GM12878 (cell line): ENCODE measurements at regions not wholly inside any gene's neighbourhood (a gene's known extent, or its start where the extent isn't known, plus 50 kb on each side); places are given as distances from the start of the nearest gene placed in this dataset.

Experiments
- ATAC-seq: fragments of 200-7000 bp; cut with Tn5 transposase; 3 replicates; pipeline ENCODE4 v1.9.1; 2020; ENCODE audit warnings: mild to moderate bottlenecking, moderate library complexity
- BruUV-seq: library from RNA; stranded (reverse); fragments of 400-500 nt; replicated peaks from 2 replicates; lab custom pipeline; 2021; lab: Mats Ljungman, UMichigan
- CTCF ChIA-PET: fragments of 300-600 bp; sonication (Branson Sonifier 250); formaldehyde crosslinking; extraction: SDS; loops from one replicate; lab custom pipeline; 2021; ENCODE audit warnings: inconsistent platforms; lab: Yijun Ruan, JAX
- POLR2A ChIA-PET: fragments of 350-600 bp; formaldehyde crosslinking; extraction: SDS; loops from one replicate; lab custom pipeline; 2021; ENCODE audit warnings: inconsistent platforms; lab: Charles Lee
- RAD21 ChIA-PET: fragments of 300-600 bp; sonication (Branson Sonifier 250); formaldehyde crosslinking; loops from one replicate; lab custom pipeline; 2023; ENCODE audit warnings: antibody characterized with exemption; ENCODE audit not compliant: unreplicated experiment; lab: Charles Lee
- SMC1A ChIA-PET: fragments of 300-600 bp; sonication (Branson Sonifier 250); formaldehyde crosslinking; loops from one replicate; lab custom pipeline; 2023; ENCODE audit not compliant: unreplicated experiment, uncharacterized antibody; lab: Charles Lee
- DNase-seq: peaks from one replicate; pipeline ENCODE4 v3.0.0-alpha.2; 2011; ENCODE audit warnings: low read depth, low spot score
- FAIRE-seq: peaks from 3 replicates; lab custom pipeline; 2011; peaks lifted over from hg19 to GRCh38; lab: Jason Lieb, UNC
- H2AFZ ChIP-seq: 2 replicates; pipeline ENCODE4 v1.6.0; 2011; ENCODE audit warnings: low read depth, low read length, control low read depth; ENCODE audit not compliant: control insufficient read depth
- H3K27ac ChIP-seq: 2 replicates; pipeline ENCODE4 v1.5.1; 2011; ENCODE audit warnings: control low read depth; ENCODE audit not compliant: control insufficient read depth, insufficient read depth
- H3K27me3 ChIP-seq, 2 experiments: replicated peaks in 1 of 2; 2 replicates each; pipeline versions ENCODE4 v1.6.0 to v1.6.1; 2011; ENCODE audit warnings: low read length in 1 of 2; ENCODE audit not compliant: control insufficient read depth in 2 of 2, insufficient read depth in 2 of 2
- H3K36me3 ChIP-seq, 2 experiments: 2 replicates each; pipeline ENCODE4 v1.5.1; 2011; ENCODE audit warnings: low read length in 1 of 2; ENCODE audit not compliant: control insufficient read depth in 2 of 2, insufficient read depth in 2 of 2
- H3K4me1 ChIP-seq: 2 replicates; pipeline ENCODE4 v1.6.1; 2011; ENCODE audit warnings: mild to moderate bottlenecking, low read length, moderate library complexity, mixed read lengths; ENCODE audit not compliant: control insufficient read depth, insufficient read depth
- H3K4me2 ChIP-seq: 2 replicates; pipeline ENCODE4 v1.6.0; 2011; ENCODE audit warnings: control low read depth; ENCODE audit not compliant: control insufficient read depth, insufficient read depth
- H3K4me3 ChIP-seq: fragments of 200-600 bp; sonication (generic); 2 replicates; pipeline ENCODE4 v1.5.1; 2016
- H3K79me2 ChIP-seq: 2 replicates; pipeline ENCODE4 v1.6.0; 2011; ENCODE audit warnings: low read length; ENCODE audit not compliant: control insufficient read depth, insufficient read depth
- H3K9ac ChIP-seq: 2 replicates; pipeline ENCODE4 v1.8.0; 2011; ENCODE audit warnings: low read length, control low read depth, mixed read lengths; ENCODE audit not compliant: control insufficient read depth, insufficient read depth
- H3K9me3 ChIP-seq: replicated peaks from 3 replicates; pipeline ENCODE4 v1.5.1; 2011; ENCODE audit warnings: mild to moderate bottlenecking, low read length; ENCODE audit not compliant: control insufficient read depth, insufficient read depth
- H4K20me1 ChIP-seq: 2 replicates; pipeline ENCODE4 v1.6.0; 2011; ENCODE audit not compliant: control insufficient read depth, insufficient read depth
- MYB ChIP-seq: fragments of 150-350 bp; IDR thresholded peaks from 2 replicates; pipeline ENCODE4 v1.6.1; 2014; ENCODE audit warnings: mild to moderate bottlenecking, low read depth, low read length, borderline replicate concordance
- NBN ChIP-seq: fragments of 450-650 bp; IDR thresholded peaks from 2 replicates; pipeline ENCODE4 v1.6.1; 2016
- NFIC ChIP-seq: IDR thresholded peaks from 2 replicates; pipeline ENCODE4 v1.6.1; 2012; ENCODE audit warnings: low read depth, mild to moderate bottlenecking, inconsistent platforms, low read length, moderate library complexity
- RCOR1 ChIP-seq: conservative IDR thresholded peaks from 2 replicates; pipeline ENCODE4 v1.6.1; 2012; ENCODE audit warnings: low read depth, low read length, improper control_type of control experiment
- STAT3 ChIP-seq: IDR thresholded peaks from 2 replicates; pipeline ENCODE4 v1.6.1; 2011; ENCODE audit warnings: low read depth, low read length, improper control_type of control experiment
- TARDBP ChIP-seq: IDR thresholded peaks from 2 replicates; pipeline ENCODE4 v1.6.1; 2016; ENCODE audit warnings: borderline replicate concordance
- TBL1XR1 ChIP-seq: IDR thresholded peaks from 2 replicates; pipeline ENCODE4 v1.6.1; 2012; ENCODE audit warnings: low read depth, low read length, improper control_type of control experiment
- YY1 ChIP-seq: IDR thresholded peaks from 2 replicates; pipeline ENCODE4 v1.6.1; 2011; ENCODE audit warnings: low read depth, mild to moderate bottlenecking, low read length
- ZNF274 ChIP-seq: IDR thresholded peaks from one replicate; pipeline ENCODE4 v1.8.0; 2011; ENCODE audit not compliant: insufficient read length, insufficient read depth
- ZNF622 ChIP-seq: fragments of 450-650 bp; IDR thresholded peaks from 2 replicates; pipeline ENCODE4 v1.6.1; 2017; ENCODE audit warnings: mild to moderate bottlenecking, inconsistent platforms
- in situ Hi-C: fragments of 300-500 bp; cut with MboI; formaldehyde crosslinking; loops from 9 replicates; pipeline ENCODE4 v1.14.3; 2018; ENCODE audit warnings: mixed read lengths
- intact Hi-C: fragments of 100-400 bp; cut with micrococcal nuclease; formaldehyde crosslinking; loops from one replicate; pipeline ENCODE4 v1.14.2; 2022; ENCODE audit not compliant: unreplicated experiment
- TF ChIP-seq, protein P1 (sequence below): IDR thresholded peaks from 2 replicates; pipeline ENCODE4 v1.6.1; 2012; ENCODE audit warnings: improper control_type of control experiment, low read depth, low read length; ENCODE audit not compliant: insufficient replicate concordance
- TF ChIP-seq, protein P2 (sequence below): fragments of 450-650 bp; IDR thresholded peaks from 2 replicates; pipeline ENCODE4 v1.6.1; 2017; ENCODE audit warnings: mild to moderate bottlenecking, moderate library complexity
- TF ChIP-seq, protein P3 (sequence below): fragments of 450-650 bp; IDR thresholded peaks from 2 replicates; pipeline ENCODE4 v1.6.1; 2018; ENCODE audit warnings: mild to moderate bottlenecking, low read depth, moderate library complexity; ENCODE audit not compliant: partially characterized antibody

DNA sequence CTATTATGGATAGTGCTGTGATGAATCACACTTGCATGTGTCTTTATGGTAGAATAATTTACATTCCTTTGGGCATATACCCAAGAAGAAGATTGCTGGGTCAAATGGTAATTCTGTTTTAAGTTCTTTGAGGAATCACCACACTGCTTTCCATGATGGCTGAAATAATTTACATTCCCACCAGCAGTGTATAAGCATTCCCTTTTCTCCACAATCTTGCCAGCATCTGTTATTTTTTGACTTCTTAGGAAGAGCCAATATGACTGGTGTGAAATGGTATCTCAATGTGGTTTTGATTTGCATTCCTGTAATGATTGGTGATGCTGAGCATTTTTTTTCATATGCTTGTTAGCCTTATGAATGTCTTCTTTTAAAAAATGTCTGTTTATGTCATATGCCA, 1120.2 kb downstream of the ARAP2 start:
- ChIA-PET RAD21 (no interaction called here), CTCF (no interaction called here), SMC1A (no interaction called here), POLR2A (no interaction called here)
- Histone ChIP-seq H3K9me3 (no peaks in the 10 kb centered on the region), H3K4me1 (no peaks in the 10 kb centered on the region), H3K9ac (no peak overlapping the region), H3K79me2 (no peaks in the 10 kb centered on the region), H3K27ac (no peak overlapping the region), H3K4me2 (no peak overlapping the region), H3K27me3 (no peaks in the 10 kb centered on the region), H3K36me3 (no peaks in the 10 kb centered on the region), H3K4me3 (no peak overlapping the region), H4K20me1 (no peaks in the 10 kb centered on the region), H2AFZ (no peak overlapping the region)
- DNase-seq (no peak), FAIRE-seq (no peak), ATAC-seq (no peak)
- in situ Hi-C loops (no loop called here), intact Hi-C loops (no loop called here)
- BruUV-seq: no TSS peak
- TF ChIP-seq NFIC: no peak
- no peak for TF ChIP-seq TBL1XR1
- TF ChIP-seq, protein P1, sequence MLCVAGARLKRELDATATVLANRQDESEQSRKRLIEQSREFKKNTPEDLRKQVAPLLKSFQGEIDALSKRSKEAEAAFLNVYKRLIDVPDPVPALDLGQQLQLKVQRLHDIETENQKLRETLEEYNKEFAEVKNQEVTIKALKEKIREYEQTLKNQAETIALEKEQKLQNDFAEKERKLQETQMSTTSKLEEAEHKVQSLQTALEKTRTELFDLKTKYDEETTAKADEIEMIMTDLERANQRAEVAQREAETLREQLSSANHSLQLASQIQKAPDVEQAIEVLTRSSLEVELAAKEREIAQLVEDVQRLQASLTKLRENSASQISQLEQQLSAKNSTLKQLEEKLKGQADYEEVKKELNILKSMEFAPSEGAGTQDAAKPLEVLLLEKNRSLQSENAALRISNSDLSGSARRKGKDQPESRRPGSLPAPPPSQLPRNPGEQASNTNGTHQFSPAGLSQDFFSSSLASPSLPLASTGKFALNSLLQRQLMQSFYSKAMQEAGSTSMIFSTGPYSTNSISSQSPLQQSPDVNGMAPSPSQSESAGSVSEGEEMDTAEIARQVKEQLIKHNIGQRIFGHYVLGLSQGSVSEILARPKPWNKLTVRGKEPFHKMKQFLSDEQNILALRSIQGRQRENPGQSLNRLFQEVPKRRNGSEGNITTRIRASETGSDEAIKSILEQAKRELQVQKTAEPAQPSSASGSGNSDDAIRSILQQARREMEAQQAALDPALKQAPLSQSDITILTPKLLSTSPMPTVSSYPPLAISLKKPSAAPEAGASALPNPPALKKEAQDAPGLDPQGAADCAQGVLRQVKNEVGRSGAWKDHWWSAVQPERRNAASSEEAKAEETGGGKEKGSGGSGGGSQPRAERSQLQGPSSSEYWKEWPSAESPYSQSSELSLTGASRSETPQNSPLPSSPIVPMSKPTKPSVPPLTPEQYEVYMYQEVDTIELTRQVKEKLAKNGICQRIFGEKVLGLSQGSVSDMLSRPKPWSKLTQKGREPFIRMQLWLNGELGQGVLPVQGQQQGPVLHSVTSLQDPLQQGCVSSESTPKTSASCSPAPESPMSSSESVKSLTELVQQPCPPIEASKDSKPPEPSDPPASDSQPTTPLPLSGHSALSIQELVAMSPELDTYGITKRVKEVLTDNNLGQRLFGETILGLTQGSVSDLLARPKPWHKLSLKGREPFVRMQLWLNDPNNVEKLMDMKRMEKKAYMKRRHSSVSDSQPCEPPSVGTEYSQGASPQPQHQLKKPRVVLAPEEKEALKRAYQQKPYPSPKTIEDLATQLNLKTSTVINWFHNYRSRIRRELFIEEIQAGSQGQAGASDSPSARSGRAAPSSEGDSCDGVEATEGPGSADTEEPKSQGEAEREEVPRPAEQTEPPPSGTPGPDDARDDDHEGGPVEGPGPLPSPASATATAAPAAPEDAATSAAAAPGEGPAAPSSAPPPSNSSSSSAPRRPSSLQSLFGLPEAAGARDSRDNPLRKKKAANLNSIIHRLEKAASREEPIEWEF: no peak
- no peak for TF ChIP-seq MYB
- TF ChIP-seq TARDBP: no peak
- no peak for TF ChIP-seq NBN
- TF ChIP-seq ZNF622: no peak
- no peak for TF ChIP-seq STAT3
- TF ChIP-seq, protein P2, sequence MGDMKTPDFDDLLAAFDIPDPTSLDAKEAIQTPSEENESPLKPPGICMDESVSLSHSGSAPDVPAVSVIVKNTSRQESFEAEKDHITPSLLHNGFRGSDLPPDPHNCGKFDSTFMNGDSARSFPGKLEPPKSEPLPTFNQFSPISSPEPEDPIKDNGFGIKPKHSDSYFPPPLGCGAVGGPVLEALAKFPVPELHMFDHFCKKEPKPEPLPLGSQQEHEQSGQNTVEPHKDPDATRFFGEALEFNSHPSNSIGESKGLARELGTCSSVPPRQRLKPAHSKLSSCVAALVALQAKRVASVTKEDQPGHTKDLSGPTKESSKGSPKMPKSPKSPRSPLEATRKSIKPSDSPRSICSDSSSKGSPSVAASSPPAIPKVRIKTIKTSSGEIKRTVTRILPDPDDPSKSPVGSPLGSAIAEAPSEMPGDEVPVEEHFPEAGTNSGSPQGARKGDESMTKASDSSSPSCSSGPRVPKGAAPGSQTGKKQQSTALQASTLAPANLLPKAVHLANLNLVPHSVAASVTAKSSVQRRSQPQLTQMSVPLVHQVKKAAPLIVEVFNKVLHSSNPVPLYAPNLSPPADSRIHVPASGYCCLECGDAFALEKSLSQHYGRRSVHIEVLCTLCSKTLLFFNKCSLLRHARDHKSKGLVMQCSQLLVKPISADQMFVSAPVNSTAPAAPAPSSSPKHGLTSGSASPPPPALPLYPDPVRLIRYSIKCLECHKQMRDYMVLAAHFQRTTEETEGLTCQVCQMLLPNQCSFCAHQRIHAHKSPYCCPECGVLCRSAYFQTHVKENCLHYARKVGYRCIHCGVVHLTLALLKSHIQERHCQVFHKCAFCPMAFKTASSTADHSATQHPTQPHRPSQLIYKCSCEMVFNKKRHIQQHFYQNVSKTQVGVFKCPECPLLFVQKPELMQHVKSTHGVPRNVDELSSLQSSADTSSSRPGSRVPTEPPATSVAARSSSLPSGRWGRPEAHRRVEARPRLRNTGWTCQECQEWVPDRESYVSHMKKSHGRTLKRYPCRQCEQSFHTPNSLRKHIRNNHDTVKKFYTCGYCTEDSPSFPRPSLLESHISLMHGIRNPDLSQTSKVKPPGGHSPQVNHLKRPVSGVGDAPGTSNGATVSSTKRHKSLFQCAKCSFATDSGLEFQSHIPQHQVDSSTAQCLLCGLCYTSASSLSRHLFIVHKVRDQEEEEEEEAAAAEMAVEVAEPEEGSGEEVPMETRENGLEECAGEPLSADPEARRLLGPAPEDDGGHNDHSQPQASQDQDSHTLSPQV: no peak
- no peak for TF ChIP-seq RCOR1
- no peak for TF ChIP-seq YY1
- no peak for TF ChIP-seq ZNF274
- TF ChIP-seq, protein P3, sequence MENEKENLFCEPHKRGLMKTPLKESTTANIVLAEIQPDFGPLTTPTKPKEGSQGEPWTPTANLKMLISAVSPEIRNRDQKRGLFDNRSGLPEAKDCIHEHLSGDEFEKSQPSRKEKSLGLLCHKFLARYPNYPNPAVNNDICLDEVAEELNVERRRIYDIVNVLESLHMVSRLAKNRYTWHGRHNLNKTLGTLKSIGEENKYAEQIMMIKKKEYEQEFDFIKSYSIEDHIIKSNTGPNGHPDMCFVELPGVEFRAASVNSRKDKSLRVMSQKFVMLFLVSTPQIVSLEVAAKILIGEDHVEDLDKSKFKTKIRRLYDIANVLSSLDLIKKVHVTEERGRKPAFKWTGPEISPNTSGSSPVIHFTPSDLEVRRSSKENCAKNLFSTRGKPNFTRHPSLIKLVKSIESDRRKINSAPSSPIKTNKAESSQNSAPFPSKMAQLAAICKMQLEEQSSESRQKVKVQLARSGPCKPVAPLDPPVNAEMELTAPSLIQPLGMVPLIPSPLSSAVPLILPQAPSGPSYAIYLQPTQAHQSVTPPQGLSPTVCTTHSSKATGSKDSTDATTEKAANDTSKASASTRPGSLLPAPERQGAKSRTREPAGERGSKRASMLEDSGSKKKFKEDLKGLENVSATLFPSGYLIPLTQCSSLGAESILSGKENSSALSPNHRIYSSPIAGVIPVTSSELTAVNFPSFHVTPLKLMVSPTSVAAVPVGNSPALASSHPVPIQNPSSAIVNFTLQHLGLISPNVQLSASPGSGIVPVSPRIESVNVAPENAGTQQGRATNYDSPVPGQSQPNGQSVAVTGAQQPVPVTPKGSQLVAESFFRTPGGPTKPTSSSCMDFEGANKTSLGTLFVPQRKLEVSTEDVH: no peak
